ENCODE measurements at regions not wholly inside any gene's neighbourhood (a gene's known extent, or its start where the extent isn't known, plus 50 kb on each side); places are given as distances from the start of the nearest gene placed in this dataset.

- H3K9ac ChIP-seq (ENCODE audit: extremely low read depth, low read length, poor library complexity, severe bottlenecking): no peak overlapping the region
- H3K27ac Mint-ChIP-seq: no peak overlapping the region
Observed at GRCh38 chr14:98708555-98708954, 563.4 kb downstream of the BCL11B start.

DNA sequence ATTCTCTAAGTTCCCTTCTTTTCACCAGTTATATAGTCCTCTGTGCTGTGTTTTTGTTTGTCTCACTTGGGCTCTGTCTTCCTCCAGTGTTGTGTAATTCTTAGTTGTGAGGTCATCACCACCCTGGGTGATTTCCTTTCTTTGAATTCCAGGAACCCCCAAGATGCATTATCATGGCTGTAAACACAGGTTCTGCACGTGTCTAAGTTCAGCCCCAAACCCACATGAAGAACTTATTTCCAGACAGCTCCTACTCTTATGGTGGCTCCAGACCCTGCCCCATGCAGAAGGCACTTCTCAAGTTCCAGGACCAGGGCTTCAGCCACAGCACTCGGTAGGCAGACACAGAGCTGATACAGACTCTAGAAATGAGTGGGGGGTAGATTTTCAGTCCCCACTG, 560.5 kb downstream of the BCL11B start:
- no peaks in the 10 kb centered on the region for H3K4me1 Mint-ChIP-seq
- Histone ChIP-seq H3K27ac (ENCODE audit: low read depth, low read length) (no peak overlapping the region), H3K9me3 (ENCODE audit: control insufficient read depth, low read length) (no peaks in the 10 kb centered on the region), H3K4me1 (ENCODE audit: control insufficient read depth, insufficient read depth, low read length) (no peaks in the 10 kb centered on the region), H3K36me3 (ENCODE audit: control insufficient read depth, insufficient read depth, low read length) (no peaks in the 10 kb centered on the region), H3K9ac (ENCODE audit: extremely low read depth, low read length, poor library complexity, severe bottlenecking) (no peak overlapping the region), H3K27me3 (ENCODE audit: control insufficient read depth, insufficient read depth, low read length, poor library complexity, severe bottlenecking) (no peaks in the 10 kb centered on the region), H3K4me3 (ENCODE audit: low read length) (no peak overlapping the region)
- DNase-seq: no peak
- no peaks in the 10 kb centered on the region for H3K9me3 Mint-ChIP-seq
- 86 to 100% methylated on average over 1 to 2 of the region's 2 CpGs for WGBS, 2 experiments (ENCODE audit: insufficient coverage in 1 of 2, insufficient read length in 1 of 2)
- no peak overlapping the region for H3K27ac Mint-ChIP-seq
- no peaks in the 10 kb centered on the region for H3K36me3 Mint-ChIP-seq (ENCODE audit: low read depth)
- H3K27me3 Mint-ChIP-seq (ENCODE audit: insufficient read depth): no peaks in the 10 kb centered on the region
- no peak for TF ChIP-seq CTCF (conservative IDR thresholded peaks at IDR 0.05)
- H3K4me3 Mint-ChIP-seq: no peak overlapping the region

More at GRCh38 chr14:98708555-98708954, 563.4 kb downstream of the BCL11B start:
- Mint-ChIP-seq H3K9me3 (no peaks in the 10 kb centered on the region), H3K4me3 (no peak overlapping the region), H3K4me1 (peaks cover 13% of the 10 kb centered on the region), H3K36me3 (ENCODE audit: low read depth) (no peaks in the 10 kb centered on the region), H3K27me3 (ENCODE audit: insufficient read depth) (no peaks in the 10 kb centered on the region)
- DNase-seq: no peak
- Histone ChIP-seq H3K36me3 (ENCODE audit: control insufficient read depth, insufficient read depth, low read length) (no peaks in the 10 kb centered on the region), H3K4me1 (ENCODE audit: control insufficient read depth, insufficient read depth, low read length) (no peaks in the 10 kb centered on the region), H3K27ac (ENCODE audit: low read depth, low read length) (no peak overlapping the region), H3K27me3 (ENCODE audit: control insufficient read depth, insufficient read depth, low read length, poor library complexity, severe bottlenecking) (no peaks in the 10 kb centered on the region), H3K9me3 (ENCODE audit: control insufficient read depth, low read length) (no peaks in the 10 kb centered on the region), H3K4me3 (ENCODE audit: low read length) (no peak overlapping the region)
- no peak for TF ChIP-seq CTCF (conservative IDR thresholded peaks at IDR 0.05)

GRCh38 chr14:98714626-98715425, 557.2 kb downstream of the BCL11B start:
- H3K4me3 ChIP-seq (ENCODE audit: low read length): no peak overlapping the region
- Mint-ChIP-seq H3K9me3 (no peaks in the 10 kb centered on the region), H3K36me3 (ENCODE audit: low read depth) (no peaks in the 10 kb centered on the region), H3K27ac (no peak overlapping the region), H3K27me3 (ENCODE audit: insufficient read depth) (no peaks in the 10 kb centered on the region), H3K4me3 (no peak overlapping the region), H3K4me1 (no peaks in the 10 kb centered on the region)
- H3K36me3 ChIP-seq (ENCODE audit: control insufficient read depth, insufficient read depth, low read length): no peaks in the 10 kb centered on the region
- no peaks in the 10 kb centered on the region for H3K27me3 ChIP-seq (ENCODE audit: control insufficient read depth, insufficient read depth, low read length, poor library complexity, severe bottlenecking)
- no peak overlapping the region for H3K27ac ChIP-seq (ENCODE audit: low read depth, low read length)
- no peaks in the 10 kb centered on the region for H3K4me1 ChIP-seq (ENCODE audit: control insufficient read depth, insufficient read depth, low read length)
- WGBS, 2 experiments (ENCODE audit: insufficient coverage in 1 of 2, insufficient read length in 1 of 2): 84 to 88% methylated on average over 6 to 8 of the region's 8 CpGs
- no peak overlapping the region for H3K9ac ChIP-seq (ENCODE audit: extremely low read depth, low read length, poor library complexity, severe bottlenecking)
- no peak for DNase-seq
- no peak for TF ChIP-seq CTCF (conservative IDR thresholded peaks at IDR 0.05)
- H3K9me3 ChIP-seq (ENCODE audit: control insufficient read depth, low read length): no peaks in the 10 kb centered on the region

Measured in endodermal cell (in vitro differentiated cells).